GDM1 (cell line): ENCODE measurements at regions not wholly inside any gene's neighbourhood (a gene's known extent, or its start where the extent isn't known, plus 50 kb on each side); places are given as distances from the start of the nearest gene placed in this dataset.
"Not testable (repeated sequence)": the region's sequence is repeated elsewhere in the genome, so short reads cannot be mapped to it uniquely, and the experiment has no call there.

Experiments
- DNase-seq: peaks from one replicate; lab custom pipeline; 2025; lab: John Stamatoyannopoulos, UW

DNA sequence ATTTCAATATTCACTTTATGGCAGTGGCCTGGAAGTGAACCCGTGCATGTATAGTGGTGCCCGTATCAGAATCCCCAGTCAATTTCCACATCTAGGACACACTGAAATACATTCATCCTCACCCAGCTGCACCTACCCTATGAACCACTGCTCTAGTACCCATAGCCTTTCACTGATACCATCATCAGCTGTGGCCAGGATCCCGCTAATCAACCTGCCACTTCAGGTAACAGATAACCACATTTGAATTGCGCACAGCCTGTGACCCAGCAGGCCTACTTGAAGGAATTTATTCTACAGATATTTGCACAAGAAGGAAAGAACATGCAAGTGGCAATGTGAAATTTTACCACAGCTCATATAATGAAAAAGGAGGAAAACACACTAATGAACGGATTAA is 161.0 kb upstream of the CCDC54 start:
- no peak for DNase-seq

DNA sequence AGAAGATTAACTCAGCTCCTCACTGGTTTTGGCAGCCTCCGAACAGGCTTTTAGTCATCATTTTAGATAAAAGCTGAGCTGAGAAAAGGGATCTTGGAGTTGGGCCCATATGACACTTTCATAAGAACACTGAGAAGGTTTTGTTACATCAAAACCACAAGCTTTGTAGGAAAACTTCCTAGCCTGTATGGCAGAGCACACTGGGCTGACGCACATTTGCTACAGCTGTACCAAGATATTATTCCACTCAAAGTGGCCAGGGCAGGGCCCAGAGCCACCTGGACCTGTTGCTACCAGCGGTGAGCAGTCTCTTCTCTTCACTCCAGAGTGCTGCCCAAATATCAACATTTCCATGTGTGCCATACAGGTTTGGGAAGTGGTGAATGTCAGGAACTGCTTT is 160.5 kb upstream of the CCDC54 start:
- DNase-seq = no peak

DNA sequence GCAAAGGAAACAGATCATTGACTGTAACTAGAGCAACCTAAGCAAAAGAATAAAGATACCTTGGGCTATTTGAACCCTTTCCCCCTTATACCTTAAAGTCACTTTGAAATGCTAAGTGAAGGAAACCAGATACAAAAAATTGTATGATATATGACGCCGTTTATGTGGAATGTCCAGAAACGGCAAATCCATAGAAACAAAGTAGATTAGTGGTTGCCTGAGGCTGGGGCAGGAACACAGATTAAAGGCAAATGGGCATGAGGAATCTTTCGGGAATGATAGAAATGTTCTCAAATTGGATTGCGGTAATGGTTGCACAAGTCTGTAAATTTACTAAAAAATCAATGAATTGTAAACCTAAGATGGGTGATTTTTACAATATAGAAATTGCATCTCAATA is 160.1 kb upstream of the CCDC54 start:
- DNase-seq = no peak

DNA sequence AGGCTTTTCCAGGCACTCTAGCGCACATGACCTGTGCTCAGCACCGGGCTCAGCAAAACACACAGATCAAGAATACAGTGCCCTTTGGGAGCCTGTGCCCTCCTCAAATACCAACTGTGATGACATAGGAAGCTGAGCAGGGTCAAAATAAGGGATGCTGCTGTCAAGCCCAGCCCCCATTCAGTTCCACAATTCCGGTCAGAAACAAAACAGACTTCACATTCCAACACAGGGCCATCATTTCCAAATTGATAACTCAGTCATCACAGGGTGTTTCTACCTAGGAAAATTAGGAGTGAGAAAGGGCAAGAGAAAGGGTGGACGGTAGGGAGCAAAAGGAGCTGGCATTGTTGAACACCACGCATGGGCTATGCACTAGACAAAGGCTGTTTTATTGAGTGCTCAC is 158.4 kb upstream of the CCDC54 start:
- no peak for DNase-seq

DNA sequence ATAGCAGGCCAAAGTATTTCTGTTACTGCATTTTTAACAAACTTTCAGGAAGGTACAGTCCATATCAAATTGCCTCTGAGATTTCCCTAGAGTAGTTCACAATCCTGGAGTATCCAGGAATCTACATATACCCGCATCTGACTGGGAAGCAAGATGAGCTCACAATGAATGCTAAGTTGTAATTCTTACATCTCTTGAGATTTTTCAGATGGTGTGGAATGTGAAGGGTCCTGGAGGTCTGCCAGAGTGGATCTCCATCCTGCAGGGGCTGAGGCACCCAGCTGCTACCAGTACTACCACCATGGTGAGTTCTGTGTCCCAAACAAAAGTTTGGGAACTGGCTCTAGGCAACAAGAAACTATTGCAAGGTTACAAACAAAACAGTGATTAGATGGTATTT is 156.7 kb upstream of the CCDC54 start:
- no peak for DNase-seq

DNA sequence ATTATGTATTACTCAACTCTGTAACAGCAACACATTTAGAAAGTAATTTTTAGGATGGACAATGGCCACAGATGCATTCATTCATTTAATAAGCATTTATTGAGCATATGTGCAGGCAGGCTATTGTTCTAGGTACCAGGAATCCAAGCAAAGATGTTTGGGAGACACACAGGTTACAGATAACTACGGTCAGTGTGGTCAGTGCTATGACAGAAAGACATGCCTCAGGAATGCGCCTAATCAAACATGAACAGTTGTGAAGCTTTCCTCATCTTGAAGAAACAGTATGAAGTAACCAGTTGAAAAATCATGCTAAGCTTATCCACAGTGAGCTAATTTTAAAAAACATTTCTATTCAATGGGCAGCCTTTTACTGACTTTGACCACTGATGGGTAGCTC is 155.4 kb upstream of the CCDC54 start:
- no peak for DNase-seq

DNA sequence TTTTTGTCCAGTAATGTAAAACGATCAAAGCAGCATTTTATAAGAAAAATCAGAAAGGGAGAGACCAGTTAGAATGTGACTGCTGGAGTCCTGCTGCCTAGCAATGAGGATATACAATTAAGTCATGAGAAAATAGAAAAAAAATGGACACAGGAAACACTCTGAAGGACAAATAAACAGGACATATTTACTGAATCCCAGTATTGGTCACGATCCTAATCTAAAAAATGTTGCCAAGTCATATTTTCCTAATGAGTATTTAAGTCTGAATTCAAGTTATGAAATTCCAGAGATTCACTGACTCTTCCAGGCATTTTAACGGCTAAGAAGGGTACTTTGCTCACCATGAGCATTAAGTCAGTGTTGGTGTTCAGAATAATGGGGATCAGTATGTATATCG is 154.3 kb upstream of the CCDC54 start:
- no peak for DNase-seq

DNA sequence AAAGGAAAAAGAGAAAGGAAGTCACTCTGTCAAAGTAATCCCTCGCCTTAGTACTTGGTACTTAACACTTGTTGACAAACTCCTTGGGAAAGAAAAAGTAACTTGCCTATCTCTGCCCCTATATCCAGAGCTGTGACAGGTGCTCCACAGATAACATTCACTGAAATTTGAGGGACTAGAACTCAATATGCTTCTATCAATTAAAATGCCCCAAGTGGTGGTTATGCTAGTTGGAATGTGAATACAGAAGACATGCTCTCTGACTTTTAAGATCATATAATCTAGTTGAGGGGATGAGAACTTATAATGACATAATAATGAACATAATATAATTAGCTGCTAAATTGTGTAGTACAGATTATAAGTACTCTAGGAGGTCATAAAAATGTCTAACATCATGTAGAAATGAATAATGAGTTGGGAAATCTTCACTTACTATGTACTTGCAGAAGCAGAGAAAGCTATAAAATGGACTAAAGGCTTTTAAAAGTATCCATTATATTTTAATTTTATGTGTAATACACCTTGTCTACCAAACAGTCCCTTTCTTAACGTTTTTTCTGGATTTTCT is 153.1 kb upstream of the CCDC54 start:
- DNase-seq = no peak

DNA sequence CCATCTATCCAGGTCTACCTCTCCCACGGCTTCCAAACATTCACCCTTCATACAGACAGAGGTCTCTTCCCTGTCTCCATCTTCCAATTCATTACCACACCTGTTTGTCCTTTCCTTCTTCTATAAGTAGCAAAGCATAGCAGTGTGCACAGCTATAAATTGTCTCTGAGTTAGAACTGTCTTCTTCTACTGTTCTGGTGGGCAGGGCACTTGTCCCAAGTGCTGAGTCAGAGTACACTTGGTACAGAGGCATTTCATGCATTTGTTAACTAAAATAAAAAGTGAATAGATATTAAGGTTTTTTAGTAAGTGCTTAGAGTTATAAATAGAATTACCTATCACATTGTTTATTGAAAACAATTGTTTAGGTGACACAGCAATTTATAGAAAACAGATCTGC is 150.1 kb upstream of the CCDC54 start:
- DNase-seq = no peak

DNA sequence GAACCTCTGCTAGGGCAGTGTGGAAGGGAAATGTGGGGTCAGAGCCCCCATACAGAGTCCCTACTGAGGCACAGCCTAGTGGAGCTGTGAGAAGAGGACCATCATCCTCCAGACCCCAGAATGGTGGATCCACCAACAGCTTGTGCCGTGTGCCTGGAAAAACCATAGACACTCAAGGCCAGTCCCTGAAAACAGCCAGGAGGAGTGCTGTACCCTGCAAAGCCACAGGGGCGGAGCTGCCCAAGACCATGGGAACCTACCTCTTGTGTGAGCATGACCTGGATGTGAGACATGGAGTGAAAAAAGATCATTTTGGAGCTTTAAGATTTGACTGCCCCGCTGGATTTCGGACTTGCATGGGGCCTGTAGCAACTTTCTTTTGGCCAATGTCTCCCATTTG is 143.4 kb upstream of the CCDC54 start:
- not testable (repeated sequence) for DNase-seq

DNA sequence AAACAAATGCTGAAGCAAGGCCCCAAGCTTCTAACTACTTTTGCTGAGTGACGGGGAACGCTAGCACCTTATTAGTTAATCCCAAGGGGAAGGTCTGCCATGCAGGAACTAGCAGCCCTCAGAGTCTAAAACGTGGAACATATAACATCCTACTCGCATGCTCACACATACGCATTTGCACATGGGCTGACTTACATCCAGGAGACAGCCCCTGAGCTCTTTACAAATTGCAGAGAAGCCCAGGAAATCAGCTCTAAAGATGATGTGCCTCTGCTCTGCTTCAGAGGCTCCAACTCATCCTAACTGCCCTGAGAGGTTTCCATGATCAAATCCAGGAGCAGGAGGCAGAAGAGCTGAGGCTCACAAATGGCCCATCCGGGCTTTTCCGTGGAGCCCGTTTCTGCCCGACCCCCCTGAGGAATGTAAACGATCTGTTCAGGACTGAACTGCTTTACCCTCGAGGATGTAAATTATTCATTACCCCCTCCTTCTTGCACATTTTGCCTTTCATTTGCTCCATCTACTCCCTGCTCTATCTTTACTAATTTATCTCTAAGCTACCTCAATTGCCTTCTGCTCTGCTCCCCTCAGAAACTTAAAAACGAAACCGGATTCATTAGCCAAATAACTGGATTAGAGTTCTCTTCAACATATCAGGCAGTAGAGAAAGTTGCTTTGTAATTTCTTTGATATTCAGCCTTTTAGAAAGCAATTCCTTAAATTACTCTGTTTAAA is 141.9 kb upstream of the CCDC54 start:
- DNase-seq = no peak

DNA sequence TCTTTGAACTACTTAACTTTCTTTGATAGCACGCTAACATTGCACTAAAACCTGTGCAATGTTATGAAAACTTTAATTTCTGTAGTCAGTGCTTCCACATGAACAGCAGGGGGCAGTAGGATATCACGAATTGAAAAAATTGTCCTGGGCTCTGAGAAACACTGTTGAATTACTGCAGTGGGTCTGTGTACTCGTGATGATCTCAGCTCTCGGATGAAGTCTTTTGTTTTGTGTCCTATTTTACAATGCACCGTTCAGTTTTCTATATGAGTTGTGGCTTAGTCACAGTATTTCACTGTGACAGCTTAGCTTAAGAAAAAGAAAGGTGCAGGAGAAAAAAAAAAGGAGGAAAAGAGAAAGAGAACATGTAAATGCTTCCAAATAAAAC is 141.3 kb upstream of the CCDC54 start:
- peak; percentile 42 for DNase-seq

DNA sequence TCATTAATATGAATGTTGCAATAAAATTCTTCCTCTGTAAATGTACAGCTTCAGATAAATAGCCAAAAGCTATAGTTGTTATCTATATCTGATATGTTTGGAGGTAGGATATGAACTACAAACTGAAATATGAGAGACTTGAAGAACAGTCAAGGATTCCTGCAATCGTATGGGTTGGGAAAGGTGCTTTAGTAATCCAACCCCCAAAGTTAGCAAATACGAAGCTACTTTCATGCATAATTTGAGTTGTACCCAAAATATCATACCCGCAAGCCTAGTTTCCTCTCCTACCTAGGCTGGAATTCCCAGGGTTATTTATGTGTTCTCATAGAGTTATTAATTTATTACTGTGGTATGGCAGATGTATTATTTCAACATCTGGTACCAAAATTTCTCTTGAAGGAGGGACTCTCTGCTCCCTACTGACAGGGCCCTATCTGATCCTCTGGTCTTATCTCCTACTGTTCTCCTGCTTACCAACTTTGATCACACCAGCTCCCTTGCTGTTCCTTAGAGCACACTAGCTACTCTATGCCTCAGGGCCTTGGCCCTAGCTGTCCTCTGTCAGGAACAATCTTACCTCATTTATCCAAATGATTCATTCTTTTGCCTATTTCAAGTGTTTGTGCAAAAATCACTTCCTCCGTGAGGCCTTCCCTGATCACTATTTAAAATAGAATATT is 140.4 kb upstream of the CCDC54 start:
- DNase-seq = no peak

DNA sequence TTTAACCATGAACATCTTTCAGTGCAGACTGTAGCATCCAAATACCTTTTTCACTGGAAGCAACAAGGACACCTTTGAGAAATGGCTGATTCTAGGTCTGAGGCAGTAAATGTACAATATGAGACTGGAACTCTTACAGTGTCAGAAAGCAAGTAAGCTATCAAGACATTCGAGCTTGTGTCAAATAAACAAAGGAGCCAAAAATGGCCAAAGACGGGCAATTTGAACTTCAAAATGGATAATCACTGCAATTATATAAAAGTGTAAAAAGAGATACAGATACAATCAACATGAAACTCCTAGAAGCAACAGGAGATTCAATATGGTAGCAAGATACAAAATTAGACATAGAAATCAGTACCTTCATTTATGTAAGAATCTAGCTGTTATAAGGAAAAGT is 138.5 kb upstream of the CCDC54 start:
- DNase-seq = no peak

DNA sequence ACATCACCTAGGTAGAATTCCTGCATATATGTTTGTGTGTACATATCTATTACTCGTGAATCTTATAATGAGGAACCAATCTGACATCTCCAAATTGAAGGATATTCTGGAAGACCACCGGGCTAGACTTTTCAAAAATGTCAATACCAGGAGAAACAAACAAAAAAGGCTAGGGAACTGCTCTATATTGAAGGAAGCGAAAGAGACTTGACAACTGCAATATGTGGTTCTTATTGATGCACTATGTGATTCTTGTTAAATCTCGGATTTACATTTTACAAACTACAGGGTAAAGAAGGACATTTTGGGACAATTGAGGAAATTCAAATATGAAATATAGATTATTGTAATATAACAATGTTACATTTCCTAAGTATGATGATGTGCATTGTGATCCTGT is 137.5 kb upstream of the CCDC54 start:
- no peak for DNase-seq

DNA sequence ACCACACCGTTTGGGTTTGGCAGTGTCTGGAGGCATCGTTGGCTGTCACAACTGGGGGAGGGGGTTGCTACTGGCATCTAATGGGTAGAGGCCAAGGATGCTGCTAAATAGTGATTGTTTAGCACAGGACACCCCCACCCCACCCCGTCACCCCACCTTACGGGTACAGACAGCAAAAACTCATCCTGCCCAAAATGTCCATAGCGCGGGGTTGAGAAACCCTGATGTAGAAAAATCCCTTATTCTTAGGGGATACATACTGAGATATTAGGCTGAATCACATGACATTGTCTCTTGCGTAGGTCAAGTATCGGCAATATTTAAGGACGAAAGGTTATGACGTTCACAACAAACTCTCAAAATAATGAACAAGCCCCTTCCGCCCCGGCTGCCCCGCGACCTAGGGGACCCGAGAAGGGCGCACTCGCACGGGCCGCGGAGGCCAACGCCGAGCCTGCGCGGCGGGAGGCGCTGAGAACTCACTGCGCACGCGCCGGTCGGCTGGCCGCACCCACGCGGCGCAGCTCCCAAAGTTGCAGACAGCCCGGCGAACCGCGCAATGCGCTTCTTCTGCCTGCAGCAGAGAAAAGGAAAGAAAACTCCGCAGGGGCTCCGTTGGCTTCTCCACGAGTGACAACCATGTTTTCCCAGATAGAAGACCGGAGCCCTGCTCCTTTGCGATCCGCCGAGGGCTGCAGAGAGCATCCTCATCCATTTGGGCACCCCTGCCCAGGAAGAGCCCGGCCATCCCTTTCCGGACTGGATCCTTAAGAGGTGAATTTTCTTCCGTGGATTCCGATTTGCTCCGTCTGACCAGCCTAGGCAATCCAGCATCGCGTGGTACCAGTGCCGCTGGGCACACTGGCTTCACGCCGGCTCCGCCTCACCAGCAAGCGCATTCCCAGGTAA is 136.8 kb upstream of the CCDC54 start:
- DNase-seq = peak; percentile 77

DNA sequence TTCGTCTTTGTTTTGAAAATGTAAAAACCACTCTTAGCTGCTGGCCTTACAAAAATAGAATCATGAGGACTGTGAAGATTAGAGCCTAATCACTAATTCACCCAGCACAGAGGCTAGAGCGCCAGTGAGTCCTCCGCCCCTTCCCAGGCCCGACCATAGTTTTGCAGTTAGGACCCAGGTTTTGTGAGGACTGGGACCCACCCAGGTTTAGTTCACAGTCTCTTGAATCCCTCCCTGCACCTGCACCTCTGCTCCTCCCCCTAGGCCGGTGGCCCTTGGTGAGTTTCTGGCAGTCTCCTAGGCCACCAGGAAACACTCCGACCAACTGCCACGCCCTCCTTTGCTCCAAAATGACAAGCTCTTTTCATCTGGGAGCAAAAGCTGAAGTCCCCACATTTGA is 136.0 kb upstream of the CCDC54 start:
- no peak for DNase-seq

DNA sequence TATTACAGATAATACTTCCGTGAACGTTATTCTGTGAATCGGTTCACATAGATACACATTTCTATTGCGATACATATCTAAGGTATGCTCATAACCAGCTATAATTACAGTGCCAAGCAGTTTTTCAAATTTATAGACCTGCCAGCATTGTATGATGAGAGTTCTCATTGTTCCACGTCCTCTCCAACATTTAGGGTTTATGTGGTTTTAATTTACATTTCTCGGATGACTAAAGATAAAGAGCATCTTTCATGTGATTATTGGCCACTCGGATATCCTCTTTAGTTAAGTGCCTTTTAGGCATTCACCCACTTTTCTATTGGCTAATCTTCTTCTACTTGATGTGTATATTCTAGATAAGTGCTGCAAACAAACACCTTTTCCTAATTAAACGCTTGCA is 134.7 kb upstream of the CCDC54 start:
- no peak for DNase-seq

DNA sequence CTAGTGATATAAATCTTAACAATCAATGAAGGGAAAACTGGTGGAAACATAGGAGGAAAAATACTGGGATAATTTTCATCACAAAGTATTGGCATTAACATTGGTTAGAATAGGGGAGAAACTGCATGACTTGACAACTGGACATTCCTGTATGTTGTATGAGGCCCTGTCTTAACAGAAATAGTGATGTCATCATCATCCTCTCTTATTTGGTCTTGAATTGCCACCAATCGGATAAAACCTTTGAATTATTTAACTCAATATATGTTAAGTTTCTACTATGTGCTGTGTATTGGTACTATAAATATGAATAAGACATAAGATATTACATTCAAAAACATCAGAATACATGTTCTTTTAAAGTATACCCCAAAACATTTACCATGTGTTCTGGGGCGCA is 130.1 kb upstream of the CCDC54 start:
- no peak for DNase-seq

DNA sequence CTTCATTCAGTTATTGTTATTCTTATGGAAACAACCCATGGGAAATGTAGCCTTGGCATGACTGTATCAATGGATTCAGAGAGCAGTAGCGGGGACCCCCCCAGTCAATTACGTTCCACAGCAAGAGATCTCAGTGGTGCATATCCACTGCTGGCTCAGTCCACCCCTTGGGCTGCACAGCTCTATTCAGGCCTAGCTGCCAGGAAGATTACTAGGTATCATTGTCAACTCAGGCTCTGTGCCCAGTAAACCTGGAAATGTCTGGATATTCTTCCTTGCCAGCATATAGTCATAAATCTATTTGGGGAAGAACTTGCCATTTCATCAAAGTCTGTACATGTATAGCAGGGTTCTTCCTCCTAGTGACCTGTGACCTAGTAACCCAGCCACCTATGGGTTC is 128.1 kb upstream of the CCDC54 start:
- no peak for DNase-seq

DNA sequence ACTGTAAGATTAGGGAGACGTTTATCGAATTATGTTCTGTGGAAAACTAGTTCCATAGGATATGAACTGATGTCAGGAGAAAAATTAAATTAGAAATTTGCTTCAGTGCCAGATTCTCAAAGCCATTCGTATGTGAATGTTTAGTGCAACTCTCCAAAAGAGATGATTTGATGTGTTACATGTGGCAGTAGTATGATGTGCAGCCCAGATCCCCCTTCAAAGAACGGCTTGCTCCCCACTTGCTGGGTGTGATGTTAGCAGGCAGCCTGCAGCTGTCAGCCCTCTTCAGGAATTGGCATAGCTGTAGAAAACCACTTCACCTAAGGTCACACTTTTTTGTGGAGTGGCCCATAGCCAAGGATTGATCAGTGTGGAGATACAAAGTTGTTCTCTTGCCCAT is 127.0 kb upstream of the CCDC54 start:
- no peak for DNase-seq

DNA sequence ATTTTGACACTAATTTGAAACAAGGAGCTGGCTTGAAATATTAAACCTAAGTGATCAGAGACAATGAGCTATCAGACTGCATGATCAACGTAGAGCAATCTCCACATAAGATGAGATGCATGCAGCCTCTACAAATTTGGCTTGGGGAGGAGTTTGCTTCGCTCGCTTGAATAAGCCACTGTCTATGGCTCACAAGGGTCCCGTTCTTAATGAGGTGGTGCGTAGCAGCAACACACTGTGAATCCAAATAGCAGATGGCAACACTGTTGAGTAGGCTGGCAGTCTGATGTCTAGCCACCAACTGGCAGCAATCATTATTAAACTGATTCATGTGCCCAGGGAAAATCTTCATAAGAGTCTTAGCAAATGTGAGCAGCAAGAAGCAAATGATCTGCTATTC is 125.4 kb upstream of the CCDC54 start:
- no peak for DNase-seq

DNA sequence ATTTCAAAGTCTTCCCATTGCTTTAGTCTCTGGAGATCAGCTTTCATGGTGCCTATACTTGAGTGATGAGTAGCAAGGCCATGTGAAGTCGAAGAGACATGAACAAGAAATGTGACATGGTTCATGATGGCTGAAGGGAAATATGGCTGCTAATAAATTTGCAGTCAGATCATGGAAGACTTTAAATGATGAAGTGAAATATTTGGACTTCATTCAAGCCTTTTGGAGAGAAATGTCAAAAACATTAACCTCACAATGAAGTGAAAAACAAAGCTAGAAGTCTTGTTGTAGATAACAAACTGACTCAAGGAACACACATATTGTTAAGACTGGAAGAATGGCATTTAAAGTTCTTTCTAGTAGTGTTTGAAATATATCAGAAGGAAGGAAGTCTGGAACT is 120.3 kb upstream of the CCDC54 start:
- DNase-seq = no peak
